Fibroblast of lung (primary cell): ENCODE measurements at regions not wholly inside any gene's neighbourhood (a gene's known extent, or its start where the extent isn't known, plus 50 kb on each side); places are given as distances from the start of the nearest gene placed in this dataset.

Experiments used
- EZH2 ChIP-seq: IDR thresholded peaks from 2 replicates; pipeline ENCODE4 v1.5.1; 2012; ENCODE audit warnings: low read length, control low read depth, mild to moderate bottlenecking; ENCODE audit errors: missing control alignments
- TF ChIP-seq, protein P1 (sequence below), 2 donors: IDR thresholded peaks in 1 of 2; conservative IDR thresholded peaks in 1 of 2; 1 replicate in 1 of 2; 2 replicates in 1 of 2; pipeline ENCODE4 v1.5.1; 2011 to 2012; ENCODE audit warnings: low read length in 2 of 2, control low read depth in 1 of 2, inconsistent platforms in 1 of 2, low read depth in 1 of 2, mild to moderate bottlenecking in 1 of 2

DNA sequence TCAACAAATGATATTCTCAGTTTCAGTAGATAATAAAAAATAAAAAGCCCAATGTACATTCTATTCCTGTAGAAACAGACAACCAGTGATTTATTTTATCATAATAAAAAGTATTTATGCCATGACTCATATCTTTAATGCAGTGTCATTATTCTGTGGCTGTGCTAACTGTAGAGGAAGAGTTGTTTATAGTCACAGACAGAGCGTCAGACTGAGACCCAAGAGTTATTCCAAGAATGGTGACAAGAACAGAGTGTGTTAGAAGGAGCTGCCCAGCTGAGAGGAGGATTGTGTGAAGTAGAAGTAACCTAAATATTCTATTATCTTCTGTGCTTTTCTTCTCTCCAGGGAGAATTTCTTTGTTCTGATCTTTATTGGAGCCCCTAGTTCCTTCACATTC, 210.7 kb downstream of the PPP1R2C start:
- TF ChIP-seq, protein P1, sequence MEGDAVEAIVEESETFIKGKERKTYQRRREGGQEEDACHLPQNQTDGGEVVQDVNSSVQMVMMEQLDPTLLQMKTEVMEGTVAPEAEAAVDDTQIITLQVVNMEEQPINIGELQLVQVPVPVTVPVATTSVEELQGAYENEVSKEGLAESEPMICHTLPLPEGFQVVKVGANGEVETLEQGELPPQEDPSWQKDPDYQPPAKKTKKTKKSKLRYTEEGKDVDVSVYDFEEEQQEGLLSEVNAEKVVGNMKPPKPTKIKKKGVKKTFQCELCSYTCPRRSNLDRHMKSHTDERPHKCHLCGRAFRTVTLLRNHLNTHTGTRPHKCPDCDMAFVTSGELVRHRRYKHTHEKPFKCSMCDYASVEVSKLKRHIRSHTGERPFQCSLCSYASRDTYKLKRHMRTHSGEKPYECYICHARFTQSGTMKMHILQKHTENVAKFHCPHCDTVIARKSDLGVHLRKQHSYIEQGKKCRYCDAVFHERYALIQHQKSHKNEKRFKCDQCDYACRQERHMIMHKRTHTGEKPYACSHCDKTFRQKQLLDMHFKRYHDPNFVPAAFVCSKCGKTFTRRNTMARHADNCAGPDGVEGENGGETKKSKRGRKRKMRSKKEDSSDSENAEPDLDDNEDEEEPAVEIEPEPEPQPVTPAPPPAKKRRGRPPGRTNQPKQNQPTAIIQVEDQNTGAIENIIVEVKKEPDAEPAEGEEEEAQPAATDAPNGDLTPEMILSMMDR (conservative IDR thresholded peaks at IDR 0.05 in 1 of 2, IDR thresholded peaks at IDR 0.05 in 1 of 2; ENCODE audit: low read depth in 1 of 2, low read length in 2 of 2), result no peak
- no peak for TF ChIP-seq EZH2
